Loucy (cell line): ENCODE measurements at regions not wholly inside any gene's neighbourhood (a gene's known extent, or its start where the extent isn't known, plus 50 kb on each side); places are given as distances from the start of the nearest gene placed in this dataset.

Source experiments
- H2AFZ ChIP-seq: fragments of 200-600 bp; sonication (generic); 2 replicates; pipeline ENCODE4 v1.6.0; 2016; ENCODE audit warnings: antibody characterized with exemption, mild to moderate bottlenecking, low read length, moderate library complexity
- H3F3A ChIP-seq: fragments of 200-600 bp; 2 replicates; pipeline ENCODE4 v1.6.0; 2016; ENCODE audit warnings: antibody characterized with exemption, low read depth, mild to moderate bottlenecking
- H3K27me3 ChIP-seq: fragments of 200-600 bp; sonication (generic); 2 replicates; pipeline ENCODE4 v1.6.1; 2014; ENCODE audit warnings: low read length, mild to moderate bottlenecking; ENCODE audit not compliant: insufficient read depth, poor library complexity, severe bottlenecking
- H3K36me3 ChIP-seq: fragments of 200-600 bp; sonication (generic); 2 replicates; pipeline ENCODE4 v1.6.1; 2016; ENCODE audit warnings: low read length; ENCODE audit not compliant: insufficient read depth
- H3K4me1 ChIP-seq: fragments of 200-600 bp; sonication (generic); 2 replicates; pipeline ENCODE4 v1.5.1; 2014; ENCODE audit warnings: low read length, mild to moderate bottlenecking; ENCODE audit not compliant: insufficient read depth, poor library complexity, severe bottlenecking
- H3K4me2 ChIP-seq: fragments of 200-600 bp; sonication (generic); 2 replicates; pipeline ENCODE4 v1.6.0; 2014; ENCODE audit warnings: antibody characterized with exemption, low read length, low read depth, mild to moderate bottlenecking; ENCODE audit not compliant: poor library complexity, severe bottlenecking
- H3K4me3 ChIP-seq: fragments of 200-600 bp; sonication (generic); 2 replicates; pipeline ENCODE4 v1.5.1; 2014; ENCODE audit warnings: low read length, mild to moderate bottlenecking, mixed read lengths; ENCODE audit not compliant: poor library complexity, severe bottlenecking
- H3K79me2 ChIP-seq: fragments of 200-600 bp; sonication (generic); 2 replicates; pipeline ENCODE4 v1.6.1; 2014; ENCODE audit warnings: low read length; ENCODE audit not compliant: insufficient read depth
- H3K9ac ChIP-seq: fragments of 200-600 bp; sonication (generic); 2 replicates; pipeline ENCODE4 v1.6.0; 2014; ENCODE audit warnings: mild to moderate bottlenecking, low read depth, low read length, moderate library complexity; ENCODE audit not compliant: poor library complexity, severe bottlenecking
- H3K9me2 ChIP-seq: fragments of 200-600 bp; sonication (generic); replicated peaks from 2 replicates; pipeline ENCODE4 v1.6.1; 2016; ENCODE audit warnings: low read depth, low read length, mixed read lengths
- H3K9me3 ChIP-seq: fragments of 200-600 bp; sonication (generic); 2 replicates; pipeline ENCODE4 v1.6.1; 2014; ENCODE audit warnings: mild to moderate bottlenecking, antibody characterized with exemption, low read length, low read depth; ENCODE audit not compliant: insufficient read depth
- H4K20me1 ChIP-seq: fragments of 200-600 bp; sonication (generic); 2 replicates; pipeline ENCODE4 v1.6.0; 2014; ENCODE audit warnings: antibody characterized with exemption, low read length, mild to moderate bottlenecking; ENCODE audit not compliant: insufficient read depth, poor library complexity, severe bottlenecking
- EZH2phosphoT487 ChIP-seq: fragments of 200-600 bp; IDR thresholded peaks from 2 replicates; pipeline ENCODE4 v1.6.1; 2018; ENCODE audit warnings: antibody characterized with exemption, mild to moderate bottlenecking, moderate library complexity, borderline replicate concordance
- TF ChIP-seq, protein P1 (sequence below): fragments of 200-600 bp; sonication (generic); conservative IDR thresholded peaks from 2 replicates; pipeline ENCODE4 v1.5.1; 2014; ENCODE audit warnings: mild to moderate bottlenecking, antibody characterized with exemption, low read length

DNA sequence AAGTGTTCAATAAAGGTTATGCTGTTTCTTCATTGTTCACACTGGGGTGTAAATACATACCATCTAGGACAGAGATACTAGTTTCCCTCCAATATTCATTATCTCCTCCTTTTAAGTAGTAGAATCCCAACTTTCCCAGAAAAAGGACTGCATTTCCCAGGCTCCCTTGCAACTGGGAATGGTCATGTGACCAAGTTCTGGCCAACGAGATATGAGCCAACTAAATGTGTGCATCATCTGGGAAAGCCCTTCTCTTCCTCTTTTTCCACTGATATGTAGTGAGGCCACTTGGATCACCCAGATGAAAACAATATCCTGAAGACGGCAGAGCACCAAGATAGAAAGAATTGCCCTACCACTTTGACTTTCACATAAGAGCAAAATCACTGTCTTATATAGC lies 97.9 kb upstream of the PTPRT start:
- TF ChIP-seq EZH2phosphoT487 = no peak
- TF ChIP-seq, protein P1, sequence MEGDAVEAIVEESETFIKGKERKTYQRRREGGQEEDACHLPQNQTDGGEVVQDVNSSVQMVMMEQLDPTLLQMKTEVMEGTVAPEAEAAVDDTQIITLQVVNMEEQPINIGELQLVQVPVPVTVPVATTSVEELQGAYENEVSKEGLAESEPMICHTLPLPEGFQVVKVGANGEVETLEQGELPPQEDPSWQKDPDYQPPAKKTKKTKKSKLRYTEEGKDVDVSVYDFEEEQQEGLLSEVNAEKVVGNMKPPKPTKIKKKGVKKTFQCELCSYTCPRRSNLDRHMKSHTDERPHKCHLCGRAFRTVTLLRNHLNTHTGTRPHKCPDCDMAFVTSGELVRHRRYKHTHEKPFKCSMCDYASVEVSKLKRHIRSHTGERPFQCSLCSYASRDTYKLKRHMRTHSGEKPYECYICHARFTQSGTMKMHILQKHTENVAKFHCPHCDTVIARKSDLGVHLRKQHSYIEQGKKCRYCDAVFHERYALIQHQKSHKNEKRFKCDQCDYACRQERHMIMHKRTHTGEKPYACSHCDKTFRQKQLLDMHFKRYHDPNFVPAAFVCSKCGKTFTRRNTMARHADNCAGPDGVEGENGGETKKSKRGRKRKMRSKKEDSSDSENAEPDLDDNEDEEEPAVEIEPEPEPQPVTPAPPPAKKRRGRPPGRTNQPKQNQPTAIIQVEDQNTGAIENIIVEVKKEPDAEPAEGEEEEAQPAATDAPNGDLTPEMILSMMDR = no peak
- H3F3A ChIP-seq = no peaks in the 10 kb centered on the region
- no peaks in the 10 kb centered on the region for H3K79me2 ChIP-seq
- no peaks in the 10 kb centered on the region for H3K36me3 ChIP-seq
- H3K4me2 ChIP-seq = no peak overlapping the region
- no peaks in the 10 kb centered on the region for H4K20me1 ChIP-seq
- H3K4me3 ChIP-seq = no peak overlapping the region
- no peak overlapping the region for H3K9ac ChIP-seq
- H3K4me1 ChIP-seq = no peaks in the 10 kb centered on the region
- H3K9me3 ChIP-seq = no peaks in the 10 kb centered on the region
- no peaks in the 10 kb centered on the region for H3K27me3 ChIP-seq
- no peaks in the 10 kb centered on the region for H3K9me2 ChIP-seq
- H2AFZ ChIP-seq = no peak overlapping the region

DNA sequence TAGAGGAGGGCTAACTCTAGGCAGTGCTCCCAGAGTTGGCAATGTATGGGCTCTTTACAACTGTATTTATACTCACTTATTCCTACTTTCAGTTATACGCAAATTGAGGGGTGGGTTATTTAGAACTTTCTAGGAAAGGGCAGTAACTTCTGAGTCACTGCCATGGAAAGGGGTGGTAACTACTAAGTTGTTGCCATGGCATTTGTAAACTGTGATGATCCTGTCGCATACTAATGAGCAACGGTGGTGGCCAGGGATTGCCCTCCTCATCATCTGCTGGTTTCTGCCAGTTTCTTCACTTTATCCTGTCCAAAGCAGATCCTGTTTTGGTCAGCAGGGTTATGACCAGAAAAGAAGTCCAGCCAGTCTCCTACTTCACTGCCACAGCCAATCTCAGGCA lies 95.5 kb upstream of the PTPRT start:
- Histone ChIP-seq H3K36me3 (no peaks in the 10 kb centered on the region), H3K4me1 (no peaks in the 10 kb centered on the region), H3K4me3 (no peak overlapping the region), H4K20me1 (no peaks in the 10 kb centered on the region), H3K9ac (no peak overlapping the region), H2AFZ (no peak overlapping the region), H3K9me3 (no peaks in the 10 kb centered on the region), H3K79me2 (no peaks in the 10 kb centered on the region), H3K9me2 (no peaks in the 10 kb centered on the region), H3F3A (no peaks in the 10 kb centered on the region), H3K4me2 (no peak overlapping the region), H3K27me3 (no peaks in the 10 kb centered on the region)
- TF ChIP-seq, protein P1 = no peak
- TF ChIP-seq EZH2phosphoT487 = no peak

DNA sequence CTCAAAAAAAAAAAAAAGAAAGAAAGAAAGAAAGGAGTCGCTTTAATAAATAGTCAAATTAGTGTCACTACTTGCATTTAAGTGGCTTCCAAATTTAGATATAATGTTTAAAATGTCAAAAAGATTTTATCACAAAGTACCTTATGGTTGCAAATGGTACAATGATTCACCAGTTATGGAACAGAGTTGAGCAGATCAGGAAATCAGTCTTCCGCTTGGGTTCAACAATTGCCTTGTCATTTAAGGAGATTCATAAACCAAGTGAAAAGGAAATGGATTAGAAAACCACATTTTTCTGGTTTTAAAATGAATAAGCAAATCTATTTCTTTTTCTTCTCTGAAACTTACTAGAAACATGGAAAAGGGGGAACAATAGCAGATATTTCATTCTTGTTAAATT lies 94.8 kb upstream of the PTPRT start:
- Histone ChIP-seq H3F3A (no peaks in the 10 kb centered on the region), H3K27me3 (no peaks in the 10 kb centered on the region), H2AFZ (no peak overlapping the region), H3K9ac (no peak overlapping the region), H3K4me3 (no peak overlapping the region), H3K4me2 (no peak overlapping the region), H3K4me1 (no peaks in the 10 kb centered on the region), H4K20me1 (no peaks in the 10 kb centered on the region), H3K79me2 (no peaks in the 10 kb centered on the region), H3K9me2 (no peaks in the 10 kb centered on the region), H3K36me3 (no peaks in the 10 kb centered on the region), H3K9me3 (no peaks in the 10 kb centered on the region)
- TF ChIP-seq EZH2phosphoT487 = no peak
- TF ChIP-seq, protein P1 = no peak
